ENCODE measurements at regions not wholly inside any gene's neighbourhood (a gene's known extent, or its start where the extent isn't known, plus 50 kb on each side); places are given as distances from the start of the nearest gene placed in this dataset.

- TF ChIP-seq CTCF (IDR thresholded peaks at IDR 0.05) (no peak), POLR2A (IDR thresholded peaks at IDR 0.05) (no peak)
- intact Hi-C loops (cut with DNase I): no loop called here
- H3K36me3 ChIP-seq: no peaks in the 10 kb centered on the region
- no peak overlapping the region for H3K27ac ChIP-seq
- DNase-seq: no peak
- H3K4me1 ChIP-seq: peaks cover 10 to 17% of the 10 kb centered on the region in 2 donors
- H3K4me3 ChIP-seq (replicated peaks in 1 of 3): no peak overlapping the region
- H3K9me3 ChIP-seq: no peaks in the 10 kb centered on the region
- WGBS, 2 donors: 92 to 100% methylated on average over 2 of the region's 2 CpGs
- no peaks in the 10 kb centered on the region for H3K27me3 ChIP-seq
Observed at GRCh38 chr6:158912655-158913054, 87.3 kb downstream of the RSPH3 start.

GRCh38 chr6:158911746-158912480 is 88.1 kb downstream of the RSPH3 start:
- Histone ChIP-seq H3K36me3 (no peaks in the 10 kb centered on the region), H3K4me3 (replicated peaks in 1 of 3) (no peak overlapping the region), H3K9me3 (no peaks in the 10 kb centered on the region), H3K27ac (peak overlapping the region in 1 of 3 donors; percentile 1), H3K4me1 (peaks cover 10 to 17% of the 10 kb centered on the region in 2 donors), H3K27me3 (no peaks in the 10 kb centered on the region)
- intact Hi-C loops (cut with DNase I): no loop called here
- TF ChIP-seq CTCF (IDR thresholded peaks at IDR 0.05): no peak
- peak; percentile 21 to 23 for DNase-seq
- 57 to 66% methylated on average over 5 of the region's 5 CpGs for WGBS, 2 donors

DNA sequence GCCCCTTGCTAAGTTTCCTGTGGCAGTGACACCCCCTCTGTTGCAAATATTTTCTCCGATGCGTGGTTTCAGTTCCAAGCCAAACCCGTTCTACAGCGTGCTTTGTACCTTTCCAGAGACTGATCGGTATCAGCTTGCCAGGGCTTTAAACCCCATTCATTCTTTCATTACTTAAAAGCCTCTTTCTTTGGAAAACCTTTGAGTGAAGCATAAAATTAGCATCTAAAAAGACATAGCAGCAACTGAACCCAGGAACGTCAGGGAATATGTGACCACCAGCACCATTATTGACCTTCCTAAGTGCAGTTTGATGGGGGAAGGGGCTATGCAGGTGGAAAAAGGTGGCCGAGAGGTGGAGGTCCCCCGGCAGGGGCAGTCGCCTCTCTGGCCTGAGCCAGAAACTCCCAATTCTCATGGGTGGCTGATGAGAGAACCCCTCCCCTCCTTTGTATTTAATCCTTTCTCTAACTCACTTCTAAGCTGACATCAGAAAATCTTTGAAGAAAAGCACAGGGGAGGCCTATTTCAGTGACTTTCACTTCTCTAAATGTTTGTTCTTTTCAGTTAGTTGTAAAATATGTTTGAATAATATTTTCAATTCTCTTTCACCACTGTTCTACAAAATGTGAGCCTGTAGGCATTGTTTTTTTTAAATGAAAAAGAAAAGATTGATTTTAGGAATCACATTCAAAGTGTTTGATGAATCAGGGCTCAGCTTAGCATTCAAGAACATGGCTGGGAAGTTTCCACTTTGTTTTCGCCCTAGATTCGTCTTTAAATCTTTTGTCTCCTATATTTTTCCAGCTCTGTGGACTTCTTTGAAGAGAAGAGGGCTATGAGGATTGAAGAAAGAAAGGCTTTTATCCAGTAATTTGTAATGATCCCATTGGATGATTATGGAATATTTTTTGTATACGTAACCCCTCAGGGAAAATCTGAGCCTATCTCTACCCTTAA is 89.2 kb downstream of the RSPH3 start:
- H3K36me3 ChIP-seq: no peaks in the 10 kb centered on the region
- H3K27ac ChIP-seq: peak overlapping the region in 2 of 3 donors; percentile 35 to 49
- H3K4me3 ChIP-seq (replicated peaks in 1 of 3): no peak overlapping the region
- H3K27me3 ChIP-seq: no peaks in the 10 kb centered on the region
- peaks cover 10 to 17% of the 10 kb centered on the region in 2 donors for H3K4me1 ChIP-seq
- DNase-seq: peak; percentile 51
- intact Hi-C loops (cut with DNase I): no loop called here
- 41 to 48% methylated on average over 12 of the region's 12 CpGs for WGBS, 2 donors
- TF ChIP-seq CTCF (IDR thresholded peaks at IDR 0.05) (no peak), POLR2A (IDR thresholded peaks at IDR 0.05) (no peak)
- no peaks in the 10 kb centered on the region for H3K9me3 ChIP-seq

GRCh38 chr6:158909938-158910337 is 90.1 kb downstream of the RSPH3 start:
- H3K4me1 ChIP-seq: peaks cover 10 to 17% of the 10 kb centered on the region in 2 donors
- WGBS, 2 donors: 37 to 50% methylated on average over 13 of the region's 13 CpGs
- no peaks in the 10 kb centered on the region for H3K36me3 ChIP-seq
- no peaks in the 10 kb centered on the region for H3K27me3 ChIP-seq
- no peak for TF ChIP-seq CTCF (IDR thresholded peaks at IDR 0.05)
- no peak for TF ChIP-seq POLR2A (IDR thresholded peaks at IDR 0.05)
- H3K27ac ChIP-seq: peak overlapping the region in 1 of 3 donors; percentile 49
- intact Hi-C loops (cut with DNase I): no loop called here
- H3K9me3 ChIP-seq: no peaks in the 10 kb centered on the region
- DNase-seq: peak in 1 of 2 donors; percentile 10
- no peak overlapping the region for H3K4me3 ChIP-seq (replicated peaks in 1 of 3)
